NOMO-1 treated with dmso at 0.1 percent for 144 hours (cell line): ENCODE measurements at regions not wholly inside any gene's neighbourhood (a gene's known extent, or its start where the extent isn't known, plus 50 kb on each side); places are given as distances from the start of the nearest gene placed in this dataset.

Source experiments
- DNase-seq: peaks from one replicate; lab custom pipeline; 2025; ENCODE audit not compliant: unreplicated experiment; lab: John Stamatoyannopoulos, UW

DNA sequence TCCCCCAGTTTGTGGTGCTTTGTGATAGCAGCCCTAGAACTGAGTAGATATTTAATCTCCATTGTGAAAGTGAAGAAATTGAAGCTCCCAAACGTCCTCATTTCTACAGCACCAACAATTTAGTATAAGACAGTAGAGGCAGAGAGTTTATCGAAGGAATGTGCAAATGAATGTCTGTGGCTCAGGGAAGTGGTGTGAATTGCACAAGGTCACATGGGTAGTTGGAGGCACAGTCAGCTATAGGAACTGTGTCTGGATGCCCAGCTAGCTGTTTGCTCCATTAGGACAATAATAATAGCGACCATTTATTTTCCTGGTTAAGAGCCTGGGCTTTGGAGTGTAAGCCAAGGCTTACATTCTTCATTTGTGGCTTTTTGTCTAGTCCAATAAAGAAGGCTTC lies 144.4 kb upstream of the USP24 start:
- DNase-seq = no peak

- DNase-seq = no peak
Observed at GRCh38 chr1:55358581-55358980, 143.4 kb upstream of the USP24 start.

GRCh38 chr1:55355549-55355948 lies 140.4 kb upstream of the USP24 start:
- no peak for DNase-seq

DNA sequence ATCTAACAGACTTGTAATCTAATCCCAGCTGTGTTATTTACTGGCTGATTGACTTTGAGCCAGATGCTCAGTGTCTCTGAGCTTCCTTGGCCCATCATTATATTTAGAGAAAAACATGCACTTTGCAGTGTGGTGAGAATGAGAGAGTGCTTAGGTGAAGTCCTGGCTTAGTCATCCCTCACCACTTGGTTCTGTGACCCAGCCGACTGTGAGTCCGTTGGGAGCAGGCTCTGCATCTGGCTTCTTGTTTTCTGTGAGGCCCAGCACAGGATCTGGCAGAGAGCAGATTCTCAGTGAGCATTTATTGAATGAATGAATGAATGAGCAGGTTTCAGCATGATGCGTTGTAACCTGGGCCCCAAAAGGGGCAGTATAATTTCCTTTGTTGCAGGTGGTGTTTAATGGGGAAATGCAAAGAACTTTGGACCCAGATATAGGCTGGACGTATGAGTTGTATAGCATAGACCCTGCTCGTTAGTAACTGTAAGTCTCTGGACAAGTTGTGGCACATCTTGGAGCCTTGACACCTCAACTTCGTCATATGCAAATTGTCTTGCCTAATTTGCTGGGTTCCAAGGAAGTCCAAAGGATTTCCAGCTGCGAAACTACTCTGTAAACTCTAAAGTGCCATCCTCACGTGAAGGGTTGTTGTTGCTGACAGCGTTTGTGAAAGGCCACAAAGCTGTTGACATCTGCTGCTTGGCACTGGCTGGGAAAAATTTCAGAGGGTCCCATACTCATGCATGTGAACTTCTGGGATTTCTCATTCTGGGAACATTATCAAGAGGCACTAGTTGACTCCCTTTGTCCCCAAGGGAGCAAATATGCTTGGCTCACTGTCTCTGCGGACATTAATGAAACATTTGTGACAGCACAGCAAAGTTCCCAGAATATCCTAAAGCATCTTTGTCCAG lies 138.8 kb upstream of the USP24 start:
- DNase-seq = no peak

- DNase-seq = no peak
Observed at GRCh38 chr1:55352811-55353180, 137.6 kb upstream of the USP24 start.

DNA sequence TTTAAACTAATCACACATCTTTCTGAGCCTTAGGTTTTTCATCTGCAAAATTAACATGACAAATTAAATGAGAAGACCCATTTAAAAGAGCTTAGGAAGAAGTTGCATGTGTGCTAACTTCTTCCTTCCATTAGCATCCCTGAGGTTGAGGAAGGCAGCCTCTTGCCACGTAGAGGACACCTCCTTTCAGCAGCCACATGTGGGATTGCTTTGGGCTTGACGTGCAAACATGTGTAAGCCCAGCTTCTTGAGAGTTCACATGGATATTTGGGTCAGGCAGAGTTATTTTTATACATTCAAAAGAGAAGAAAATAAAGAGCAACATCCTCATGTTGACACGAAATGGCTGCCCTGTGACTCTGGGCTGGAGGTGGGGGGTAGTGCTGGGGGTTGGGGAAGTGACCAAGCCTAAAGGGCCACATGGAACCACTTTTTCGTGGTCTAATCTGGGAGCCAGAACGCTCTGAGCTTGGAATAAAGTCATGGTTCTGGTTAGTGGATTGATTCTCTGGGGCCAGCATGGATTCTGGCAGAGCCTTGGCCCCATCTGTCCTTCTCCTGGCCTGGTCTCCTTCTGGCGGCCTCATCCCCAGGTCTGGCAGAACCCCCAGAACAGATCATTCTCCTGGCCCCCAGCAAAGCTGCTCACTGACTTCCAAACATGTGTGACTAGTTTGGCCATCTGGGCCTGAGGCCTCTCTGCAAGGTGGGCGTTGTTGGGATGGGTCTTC lies 137.1 kb upstream of the USP24 start:
- DNase-seq = no peak

DNA sequence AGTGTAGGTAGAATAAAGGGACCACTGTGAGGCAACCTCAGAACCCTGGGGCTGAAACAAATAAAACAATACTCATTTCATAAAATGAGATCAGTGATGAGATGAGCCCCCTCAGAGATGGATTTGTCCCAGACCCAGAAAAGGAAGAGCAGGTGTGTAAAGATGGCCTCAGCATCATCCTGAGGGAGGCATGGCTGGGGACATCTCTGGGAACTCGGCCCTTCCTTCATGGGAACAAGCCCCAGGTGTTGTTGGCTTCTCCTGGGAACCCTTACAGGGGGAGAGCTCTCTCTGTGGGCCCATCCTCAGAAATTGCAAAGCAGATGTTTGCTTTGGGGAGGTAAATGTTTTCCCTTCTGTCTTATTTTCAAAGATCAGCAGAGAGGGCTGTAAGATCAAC lies 133.2 kb upstream of the USP24 start:
- DNase-seq = no peak

DNA sequence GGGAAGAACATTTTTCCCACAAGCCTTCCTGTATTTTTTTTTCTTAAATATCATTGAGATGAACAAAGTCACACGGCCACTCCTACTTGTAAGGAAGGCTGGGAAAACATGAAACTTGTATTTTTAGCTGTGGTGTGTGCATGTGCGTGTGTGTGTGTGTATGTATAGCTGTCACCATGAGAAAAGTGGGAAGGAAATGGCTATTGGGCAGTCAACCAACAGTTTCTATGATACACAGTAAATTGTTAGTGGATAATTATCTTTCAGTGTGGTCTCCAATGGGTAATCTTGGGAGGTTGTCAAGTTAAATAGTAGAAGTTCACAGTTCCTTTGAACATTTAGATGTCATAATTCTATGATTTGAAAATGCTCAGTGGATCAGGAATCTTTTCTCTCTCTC lies 132.7 kb upstream of the USP24 start:
- DNase-seq = no peak

DNA sequence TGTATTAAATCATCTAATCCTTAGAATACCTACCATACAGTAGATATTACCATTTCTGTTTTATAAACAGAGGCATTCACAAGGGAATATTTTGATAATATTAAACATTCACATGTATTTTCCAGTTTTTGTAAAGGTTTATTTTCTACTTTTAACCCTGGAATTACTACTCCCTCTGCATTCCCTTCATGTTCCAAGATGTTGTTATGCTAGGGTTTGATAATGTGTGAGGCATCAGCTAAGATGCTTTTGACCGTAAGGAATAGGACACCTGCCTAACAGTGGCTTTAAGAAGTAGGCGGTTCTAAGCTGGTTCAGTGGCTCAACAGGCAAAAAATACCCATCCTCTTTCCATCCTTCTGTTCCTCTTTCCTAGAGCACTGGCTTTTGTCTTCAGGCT lies 131.9 kb upstream of the USP24 start:
- DNase-seq = no peak

- DNase-seq = no peak
Observed at GRCh38 chr1:55346586-55346985, 131.4 kb upstream of the USP24 start.

- no peak for DNase-seq
Observed at GRCh38 chr1:55339681-55340080, 124.5 kb upstream of the USP24 start.

- no peak for DNase-seq
Observed at GRCh38 chr1:55338448-55338820, 123.3 kb upstream of the USP24 start.

DNA sequence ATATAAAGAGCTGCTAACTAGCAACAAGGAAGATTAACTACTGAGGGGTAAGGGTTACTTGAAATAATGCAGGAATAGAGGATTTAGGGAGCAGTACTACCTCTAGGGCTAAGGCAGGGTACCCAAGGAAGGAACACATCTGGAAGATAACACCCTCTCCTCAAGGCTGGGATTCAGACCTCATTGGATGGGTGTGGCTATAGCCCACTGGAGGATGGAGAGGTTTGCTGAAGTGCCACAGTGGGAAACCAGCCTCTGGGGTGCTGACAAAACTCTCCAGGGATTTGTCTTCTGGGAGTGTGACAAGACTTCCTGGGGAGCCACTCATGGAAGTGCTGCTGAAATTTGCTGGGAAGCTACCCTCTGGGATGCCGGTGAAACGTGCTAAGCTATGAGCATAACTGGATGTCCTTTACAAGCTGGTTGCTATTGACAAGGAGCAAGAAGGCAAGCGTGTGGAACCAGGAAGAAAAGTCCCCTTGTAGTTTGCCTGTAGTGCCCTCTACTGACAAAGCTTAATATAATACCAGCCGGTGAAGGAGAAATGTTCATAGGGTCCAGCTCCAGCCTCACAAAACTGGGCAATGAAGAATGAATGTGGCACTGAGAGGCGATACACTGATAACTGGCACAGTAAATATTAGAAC lies 122.8 kb upstream of the USP24 start:
- DNase-seq = peak; percentile 4

- DNase-seq = no peak
Observed at GRCh38 chr1:55334797-55335196, 119.6 kb upstream of the USP24 start.

DNA sequence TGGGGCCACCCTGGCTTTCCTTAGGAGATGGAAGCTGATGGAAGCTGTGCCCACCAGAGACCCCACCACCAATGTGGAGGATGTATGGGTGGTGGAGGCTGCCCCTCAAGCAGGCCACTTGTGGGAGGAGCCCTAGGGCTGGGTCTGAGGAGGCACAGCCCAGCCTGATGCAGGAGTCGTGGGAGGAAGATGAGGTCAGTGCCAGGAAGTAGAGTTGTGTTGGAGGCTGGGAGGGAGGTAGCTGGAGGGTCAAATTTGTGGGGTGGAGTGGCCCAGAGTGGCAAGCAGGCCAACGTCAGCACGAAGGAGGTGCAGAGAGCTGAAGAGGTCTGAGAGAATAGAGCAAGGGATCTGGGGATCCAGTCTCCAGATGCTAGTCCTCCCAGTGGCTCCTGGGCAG lies 119.0 kb upstream of the USP24 start:
- DNase-seq = no peak

DNA sequence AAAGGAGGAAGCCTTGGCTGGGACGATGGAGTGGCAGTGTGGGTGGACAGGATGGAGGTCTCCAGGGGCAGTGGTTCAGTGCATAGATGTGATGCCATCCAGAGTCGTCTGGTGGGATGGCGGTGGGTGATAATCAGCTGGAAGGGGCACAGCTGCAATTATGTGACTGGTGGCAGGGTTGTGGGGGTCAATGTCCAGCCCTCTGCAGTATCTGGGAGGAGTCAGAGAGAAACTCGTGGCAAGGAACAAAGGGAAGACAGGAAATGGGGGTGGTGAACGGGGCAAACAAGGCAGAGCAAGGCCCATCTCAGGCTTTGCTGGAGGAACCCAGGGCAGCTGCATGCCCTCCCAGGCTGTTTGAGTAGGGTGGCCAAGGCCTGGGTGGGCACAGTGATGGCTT lies 118.3 kb upstream of the USP24 start:
- DNase-seq = no peak

- no peak for DNase-seq
Observed at GRCh38 chr1:55331351-55331750, 116.2 kb upstream of the USP24 start.

- DNase-seq = no peak
Observed at GRCh38 chr1:55329808-55330432, 114.8 kb upstream of the USP24 start.

DNA sequence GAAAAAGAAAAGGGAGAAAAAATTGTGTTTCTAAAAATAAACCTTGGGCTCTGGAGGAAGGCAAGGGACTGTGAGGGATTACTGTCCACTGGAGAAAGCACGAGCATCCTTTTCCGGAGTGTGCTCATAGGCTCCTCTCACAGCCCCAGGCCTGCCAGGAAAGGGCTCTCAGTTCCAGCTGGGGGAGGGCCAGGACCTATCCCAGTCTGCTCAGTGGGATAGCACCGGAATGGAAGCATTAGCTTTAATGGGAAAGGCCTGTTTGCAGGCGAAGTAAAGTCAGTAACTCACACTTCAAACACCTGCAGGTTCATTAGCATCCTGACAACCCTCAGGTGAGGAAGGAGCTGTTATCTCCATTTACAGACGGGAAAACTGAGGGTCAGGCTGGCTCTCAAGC lies 113.9 kb upstream of the USP24 start:
- DNase-seq = no peak

DNA sequence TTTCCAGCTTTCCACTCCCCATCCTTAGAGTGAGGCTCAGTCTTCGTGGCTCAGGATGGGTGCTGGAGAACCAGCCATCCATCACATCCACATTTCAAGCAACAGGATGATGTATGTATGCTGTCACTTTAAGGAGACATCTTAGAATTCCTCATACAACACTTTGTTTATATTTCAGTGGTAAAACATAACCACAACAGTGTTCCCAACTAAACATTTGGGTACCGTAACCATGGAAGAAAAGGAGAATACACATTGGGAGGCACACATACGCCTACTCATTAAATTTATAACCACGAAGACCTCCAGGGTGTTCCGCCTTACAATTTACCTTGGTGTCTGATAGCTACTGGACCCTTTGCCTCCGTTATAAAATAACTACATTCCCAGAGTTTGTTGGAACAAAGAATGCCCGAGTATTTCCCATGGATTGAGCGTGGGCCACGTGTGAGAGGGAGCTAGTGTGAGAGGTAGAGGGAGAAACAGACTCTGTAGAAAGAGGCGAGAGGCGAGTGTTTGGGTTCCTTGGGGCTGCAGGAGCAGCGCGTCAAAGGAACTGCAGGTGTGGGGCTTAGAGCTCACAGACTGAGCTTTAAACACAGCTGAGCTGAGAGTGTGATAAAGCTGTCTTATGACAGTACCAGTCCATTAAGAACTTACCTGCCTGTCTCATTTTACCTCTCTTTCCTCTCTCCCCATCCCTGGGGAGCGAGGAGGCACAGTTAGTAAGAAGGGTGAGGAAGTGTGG lies 111.5 kb upstream of the USP24 start:
- DNase-seq = no peak

DNA sequence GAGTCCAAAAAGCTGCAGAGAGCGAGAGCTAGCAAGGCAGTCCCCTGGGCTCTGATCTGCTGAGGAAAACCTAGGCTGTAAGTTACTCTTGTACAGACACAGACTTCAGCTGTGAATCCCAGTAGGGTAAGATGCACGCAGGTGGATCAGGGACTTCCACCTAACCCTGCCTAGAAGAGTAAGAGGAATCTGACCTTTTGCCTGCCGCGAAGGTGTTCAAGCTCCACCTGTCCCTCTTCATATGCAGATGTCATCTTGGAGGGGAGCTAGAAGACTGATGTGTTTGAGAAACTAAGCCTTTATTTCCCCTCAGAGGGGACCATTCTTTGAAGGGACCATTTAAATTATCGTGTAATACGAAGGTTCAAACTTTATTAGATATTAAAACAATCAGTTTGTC lies 108.6 kb upstream of the USP24 start:
- DNase-seq = no peak
